ENCODE measurements at regions not wholly inside any gene's neighbourhood (a gene's known extent, or its start where the extent isn't known, plus 50 kb on each side); places are given as distances from the start of the nearest gene placed in this dataset.
A peak's percentile ranks its signal among the peaks of the same experiment; 100 is the strongest.

DNA sequence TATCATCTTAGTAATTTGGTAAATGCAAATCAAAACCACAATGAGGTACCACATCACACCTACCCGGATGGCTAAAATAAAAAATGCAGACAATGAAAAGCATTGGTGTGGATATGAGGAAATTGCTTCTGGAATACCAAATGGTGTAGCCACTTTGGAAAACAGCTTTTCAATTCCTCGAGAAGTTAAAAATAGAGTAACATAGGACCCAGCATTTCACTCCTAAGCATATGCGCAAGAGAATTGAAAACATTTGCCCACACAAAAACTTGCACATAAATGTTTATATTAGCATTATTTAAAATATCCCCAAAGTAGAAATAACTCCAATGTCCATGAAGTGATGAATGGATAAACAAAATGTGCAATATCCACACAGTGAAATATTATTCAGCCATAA is 608.7 kb downstream of the ISL1 start:
- no peaks in the 10 kb centered on the region for H3K27me3 ChIP-seq (ENCODE audit: insufficient read depth, low read depth)
- intact Hi-C loops (cut with micrococcal nuclease; ENCODE audit: unreplicated experiment): no loop called here
- BruUV-seq (replicated peaks): no TSS peak
- no peaks in the 10 kb centered on the region for H3K9me3 ChIP-seq (ENCODE audit: insufficient read depth, low read depth)
- no peaks in the 10 kb centered on the region for H4K20me1 ChIP-seq (ENCODE audit: insufficient read depth)
- no peak overlapping the region for H2AFZ ChIP-seq
- H3K9me2 ChIP-seq (ENCODE audit: insufficient read depth): no peaks in the 10 kb centered on the region
- H3K36me3 ChIP-seq (ENCODE audit: low read depth): no peaks in the 10 kb centered on the region
- TF ChIP-seq, protein P1, sequence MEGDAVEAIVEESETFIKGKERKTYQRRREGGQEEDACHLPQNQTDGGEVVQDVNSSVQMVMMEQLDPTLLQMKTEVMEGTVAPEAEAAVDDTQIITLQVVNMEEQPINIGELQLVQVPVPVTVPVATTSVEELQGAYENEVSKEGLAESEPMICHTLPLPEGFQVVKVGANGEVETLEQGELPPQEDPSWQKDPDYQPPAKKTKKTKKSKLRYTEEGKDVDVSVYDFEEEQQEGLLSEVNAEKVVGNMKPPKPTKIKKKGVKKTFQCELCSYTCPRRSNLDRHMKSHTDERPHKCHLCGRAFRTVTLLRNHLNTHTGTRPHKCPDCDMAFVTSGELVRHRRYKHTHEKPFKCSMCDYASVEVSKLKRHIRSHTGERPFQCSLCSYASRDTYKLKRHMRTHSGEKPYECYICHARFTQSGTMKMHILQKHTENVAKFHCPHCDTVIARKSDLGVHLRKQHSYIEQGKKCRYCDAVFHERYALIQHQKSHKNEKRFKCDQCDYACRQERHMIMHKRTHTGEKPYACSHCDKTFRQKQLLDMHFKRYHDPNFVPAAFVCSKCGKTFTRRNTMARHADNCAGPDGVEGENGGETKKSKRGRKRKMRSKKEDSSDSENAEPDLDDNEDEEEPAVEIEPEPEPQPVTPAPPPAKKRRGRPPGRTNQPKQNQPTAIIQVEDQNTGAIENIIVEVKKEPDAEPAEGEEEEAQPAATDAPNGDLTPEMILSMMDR (conservative IDR thresholded peaks at IDR 0.05): no peak
- no peak for TF ChIP-seq EZH2 (IDR thresholded peaks at IDR 0.05; ENCODE audit: low read depth)
- no peak overlapping the region for H3K27ac ChIP-seq
- no peak for DNase-seq
- H3K4me2 ChIP-seq: no peak overlapping the region
- no peak overlapping the region for H3K4me3 ChIP-seq
- H3F3A ChIP-seq (ENCODE audit: insufficient read depth, low read depth): no peaks in the 10 kb centered on the region
- ChIA-PET CTCF (no interaction called here), POLR2A (ENCODE audit: unreplicated experiment) (no interaction called here)
- no peaks in the 10 kb centered on the region for H3K79me2 ChIP-seq (ENCODE audit: low read depth)
- no peaks in the 10 kb centered on the region for H3K4me1 ChIP-seq (replicated peaks; ENCODE audit: insufficient read depth)

DNA sequence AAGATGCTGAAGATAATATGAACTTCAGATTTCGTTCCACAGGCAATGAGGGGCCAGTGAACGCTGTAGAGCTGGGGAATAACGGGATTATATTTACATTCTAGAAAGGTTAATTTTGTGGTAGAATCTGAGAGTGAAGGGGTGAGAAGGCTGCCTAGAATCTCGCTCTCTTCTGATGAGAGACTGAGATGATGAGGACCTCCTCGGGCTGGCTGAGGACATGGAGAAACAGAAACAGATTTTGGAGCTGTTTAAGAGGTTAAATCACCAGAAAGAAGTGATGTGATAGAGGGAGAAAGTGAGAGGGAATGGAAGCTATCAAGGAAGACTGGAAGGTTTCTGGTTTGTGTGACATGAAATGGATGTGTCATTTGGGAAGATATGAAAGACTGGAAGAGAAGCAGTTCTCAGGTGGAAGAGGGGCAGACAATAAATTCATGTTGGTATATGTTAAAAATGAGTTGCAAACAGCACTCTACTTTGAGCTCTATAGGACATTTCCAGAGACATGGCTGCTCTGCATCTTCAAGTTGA is 612.6 kb downstream of the ISL1 start:
- Histone ChIP-seq H3F3A (ENCODE audit: insufficient read depth, low read depth) (no peaks in the 10 kb centered on the region), H3K27me3 (ENCODE audit: insufficient read depth, low read depth) (no peaks in the 10 kb centered on the region), H3K79me2 (ENCODE audit: low read depth) (no peaks in the 10 kb centered on the region), H3K27ac (no peak overlapping the region), H3K36me3 (ENCODE audit: low read depth) (no peaks in the 10 kb centered on the region), H3K9me3 (ENCODE audit: insufficient read depth, low read depth) (no peaks in the 10 kb centered on the region), H4K20me1 (ENCODE audit: insufficient read depth) (no peaks in the 10 kb centered on the region), H3K4me3 (no peak overlapping the region), H2AFZ (peak overlapping the region; percentile 54; the same call in 1 of the 2 replicates), H3K4me2 (no peak overlapping the region), H3K4me1 (replicated peaks; ENCODE audit: insufficient read depth) (no peaks in the 10 kb centered on the region), H3K9me2 (ENCODE audit: insufficient read depth) (no peaks in the 10 kb centered on the region)
- ChIA-PET POLR2A (ENCODE audit: unreplicated experiment) (no interaction called here), CTCF (no interaction called here)
- intact Hi-C loops (cut with micrococcal nuclease; ENCODE audit: unreplicated experiment): no loop called here
- TF ChIP-seq, protein P1 (conservative IDR thresholded peaks at IDR 0.05): no peak
- no peak for TF ChIP-seq EZH2 (IDR thresholded peaks at IDR 0.05; ENCODE audit: low read depth)
- BruUV-seq (replicated peaks): no TSS peak
- no peak for DNase-seq

DNA sequence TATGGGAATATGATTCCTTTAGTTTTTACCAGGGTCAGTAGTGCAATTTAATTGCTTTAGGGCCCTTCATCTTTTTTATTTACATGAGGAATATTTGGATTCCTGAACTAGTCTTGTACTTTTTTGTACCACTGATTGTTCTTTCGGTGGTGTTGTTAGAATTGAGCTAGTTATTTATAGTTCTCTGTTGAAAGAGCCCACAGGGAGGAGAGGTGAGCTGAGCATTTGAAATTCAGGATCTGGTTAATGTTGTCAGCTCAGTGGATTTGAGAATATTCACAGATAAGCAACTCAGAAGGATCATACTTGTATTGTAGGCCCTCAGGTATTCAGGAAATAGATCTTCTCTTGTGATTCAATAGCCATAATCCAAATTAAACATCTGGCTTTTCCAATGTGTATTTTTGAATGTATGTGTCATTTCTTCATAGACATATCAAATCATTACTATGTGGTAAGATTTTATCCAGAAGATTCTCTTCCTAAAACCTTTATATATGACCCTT is 613.2 kb downstream of the ISL1 start:
- TF ChIP-seq EZH2 (IDR thresholded peaks at IDR 0.05; ENCODE audit: low read depth): no peak
- TF ChIP-seq, protein P1 (conservative IDR thresholded peaks at IDR 0.05): no peak
- Histone ChIP-seq H3K79me2 (ENCODE audit: low read depth) (no peaks in the 10 kb centered on the region), H3K4me3 (no peak overlapping the region), H3K9me2 (ENCODE audit: insufficient read depth) (no peaks in the 10 kb centered on the region), H3K27ac (no peak overlapping the region), H3K4me2 (no peak overlapping the region), H4K20me1 (ENCODE audit: insufficient read depth) (no peaks in the 10 kb centered on the region), H3K9me3 (ENCODE audit: insufficient read depth, low read depth) (no peaks in the 10 kb centered on the region), H2AFZ (no peak overlapping the region), H3K36me3 (ENCODE audit: low read depth) (no peaks in the 10 kb centered on the region), H3F3A (ENCODE audit: insufficient read depth, low read depth) (no peaks in the 10 kb centered on the region), H3K27me3 (ENCODE audit: insufficient read depth, low read depth) (no peaks in the 10 kb centered on the region), H3K4me1 (replicated peaks; ENCODE audit: insufficient read depth) (no peaks in the 10 kb centered on the region)
- BruUV-seq (replicated peaks): no TSS peak
- DNase-seq: no peak
- intact Hi-C loops (cut with micrococcal nuclease; ENCODE audit: unreplicated experiment): no loop called here
- POLR2A ChIA-PET (ENCODE audit: unreplicated experiment): no interaction called here
- CTCF ChIA-PET: no interaction called here

Data from PC-9 (cell line).